Left lung (tissue), 4 donors: ENCODE measurements at regions not wholly inside any gene's neighbourhood (a gene's known extent, or its start where the extent isn't known, plus 50 kb on each side); places are given as distances from the start of the nearest gene placed in this dataset.

Source experiments
- ATAC-seq: fragments of 200-7000 bp; cut with Tn5 transposase; one replicate; pipeline ENCODE4 v1.9.1; 2020; ENCODE audit warnings: moderate library complexity
- DNase-seq, 4 donors: peaks; one replicate each; pipeline ENCODE4 v3.0.0-alpha.2; 2013 to 2020
- H3K27ac ChIP-seq, 2 donors: fragments of 200-600 bp; sonication (generic) in 1 of 2; one replicate each; pipeline versions ENCODE4 v1.5.0 to v1.8.0; 2020 to 2021
- H3K27me3 ChIP-seq, 2 donors: fragments of 200-600 bp; sonication (generic) in 1 of 2; one replicate each; pipeline versions ENCODE4 v1.5.0 to v1.8.0; 2020 to 2021
- H3K36me3 ChIP-seq, 2 donors: fragments of 200-600 bp; sonication (generic) in 1 of 2; one replicate each; pipeline versions ENCODE4 v1.5.0 to v1.8.0; 2020 to 2021
- H3K4me1 ChIP-seq, 2 donors: fragments of 200-600 bp; one replicate each; pipeline ENCODE4 v1.8.0; 2021
- H3K4me3 ChIP-seq, 2 donors: fragments of 200-600 bp; sonication (generic) in 1 of 2; one replicate each; pipeline versions ENCODE4 v1.5.0 to v1.8.0; 2020 to 2021; ENCODE audit warnings: mild to moderate bottlenecking in 1 of 2
- H3K9me3 ChIP-seq, 2 donors: fragments of 200-600 bp; sonication (generic) in 1 of 2; one replicate each; pipeline versions ENCODE4 v1.5.0 to v1.8.0; 2020 to 2021
- CTCF ChIP-seq, 2 donors: fragments of 200-600 bp; sonication (generic) in 1 of 2; IDR thresholded peaks; one replicate each; pipeline versions ENCODE4 v1.5.0 to v1.8.0; 2021; ENCODE audit warnings: antibody characterized with exemption in 2 of 2
- intact Hi-C, 2 donors: fragments of 100-400 bp; cut with DNase I; formaldehyde crosslinking; loops; one replicate each; pipeline versions ENCODE4 v1.11.2 to v1.14.2; 2022
- donor health status: DM: no; HTN: yes; CAD: no.
- donor health status: DM: no; HTN: no; CAD: no.

- no peaks in the 10 kb centered on the region for H3K4me1 ChIP-seq
- H3K27ac ChIP-seq, result no peak overlapping the region
These were observed 655.0 kb downstream of the EPHA3 start for GRCh38 chr3:89762405-89762804.

GRCh38 chr3:89783341-89783927, 676.0 kb downstream of the EPHA3 start:
- H3K4me1 ChIP-seq, result no peaks in the 10 kb centered on the region
- no peak for TF ChIP-seq CTCF (IDR thresholded peaks at IDR 0.05)
- ATAC-seq (no peak), DNase-seq (no peak)
- H3K9me3 ChIP-seq, result no peaks in the 10 kb centered on the region
- H3K27me3 ChIP-seq, result no peaks in the 10 kb centered on the region
- H3K27ac ChIP-seq, result no peak overlapping the region
- H3K36me3 ChIP-seq, result no peaks in the 10 kb centered on the region
- H3K4me3 ChIP-seq, result no peak overlapping the region
- intact Hi-C loops, result no loop called here

More at GRCh38 chr3:89762405-89762804, 655.0 kb downstream of the EPHA3 start:
- ATAC-seq, result no peak
- H3K9me3 ChIP-seq, result peaks cover 0 to 24% of the 10 kb centered on the region in 2 donors
- intact Hi-C loops, result no loop called here
- H3K4me3 ChIP-seq, result no peak overlapping the region
- no peaks in the 10 kb centered on the region for H3K36me3 ChIP-seq
- TF ChIP-seq CTCF (IDR thresholded peaks at IDR 0.05), result no peak
- DNase-seq, result no peak
- H3K27me3 ChIP-seq, result no peaks in the 10 kb centered on the region

- ATAC-seq, result no peak
These were observed 680.1 kb downstream of the EPHA3 start for GRCh38 chr3:89787485-89787884.

GRCh38 chr3:89787979-89788378, 680.6 kb downstream of the EPHA3 start:
- H3K4me1 ChIP-seq, result no peaks in the 10 kb centered on the region
- no peak overlapping the region for H3K27ac ChIP-seq
- DNase-seq, result no peak
- no peaks in the 10 kb centered on the region for H3K36me3 ChIP-seq
- H3K9me3 ChIP-seq, result no peaks in the 10 kb centered on the region
- ATAC-seq, result no peak
- intact Hi-C loops, result no loop called here
- H3K27me3 ChIP-seq, result no peaks in the 10 kb centered on the region
- no peak overlapping the region for H3K4me3 ChIP-seq
- no peak for TF ChIP-seq CTCF (IDR thresholded peaks at IDR 0.05)

More at GRCh38 chr3:89787485-89787884, 680.1 kb downstream of the EPHA3 start:
- no peaks in the 10 kb centered on the region for H3K27me3 ChIP-seq
- no peak for TF ChIP-seq CTCF (IDR thresholded peaks at IDR 0.05)
- H3K4me3 ChIP-seq, result no peak overlapping the region
- intact Hi-C loops, result no loop called here
- H3K4me1 ChIP-seq, result no peaks in the 10 kb centered on the region
- no peaks in the 10 kb centered on the region for H3K9me3 ChIP-seq
- no peaks in the 10 kb centered on the region for H3K36me3 ChIP-seq
- no peak overlapping the region for H3K27ac ChIP-seq
- no peak for DNase-seq

GRCh38 chr3:89795506-89795905, 688.1 kb downstream of the EPHA3 start:
- intact Hi-C loops, result no loop called here
- DNase-seq, result no peak
- H3K36me3 ChIP-seq, result no peaks in the 10 kb centered on the region
- no peaks in the 10 kb centered on the region for H3K4me1 ChIP-seq
- H3K27ac ChIP-seq, result no peak overlapping the region
- peaks cover 0 to 3% of the 10 kb centered on the region in 2 donors for H3K9me3 ChIP-seq
- H3K27me3 ChIP-seq, result no peaks in the 10 kb centered on the region
- ATAC-seq, result no peak
- H3K4me3 ChIP-seq, result no peak overlapping the region
- no peak for TF ChIP-seq CTCF (IDR thresholded peaks at IDR 0.05)
